Calu3 (cell line): ENCODE measurements at regions not wholly inside any gene's neighbourhood (a gene's known extent, or its start where the extent isn't known, plus 50 kb on each side); places are given as distances from the start of the nearest gene placed in this dataset.

Source experiments
- BruUV-seq: library from RNA; stranded (reverse); fragments of 400-500 nt; replicated peaks from 2 replicates; lab custom pipeline; 2021; lab: Mats Ljungman, UMichigan
- CTCF ChIA-PET: fragments of 300-600 bp; sonication (Branson Sonifier 250); formaldehyde crosslinking; loops from one replicate; lab custom pipeline; 2022; ENCODE audit warnings: antibody characterized with exemption; lab: Charles Lee
- DNase-seq: peaks from one replicate; pipeline ENCODE4 v3.0.0; 2022
- H3K27ac Mint-ChIP-seq: one replicate; pipeline ENCODE4 v1.8.0; 2022; ENCODE audit warnings: mixed read lengths; ENCODE audit not compliant: unreplicated experiment
- H3K27me3 Mint-ChIP-seq: one replicate; pipeline ENCODE4 v1.8.0; 2022; ENCODE audit warnings: mixed read lengths; ENCODE audit not compliant: unreplicated experiment
- H3K36me3 Mint-ChIP-seq: one replicate; pipeline ENCODE4 v1.8.0; 2022; ENCODE audit warnings: mild to moderate bottlenecking, moderate library complexity, mixed read lengths; ENCODE audit not compliant: insufficient read depth, unreplicated experiment
- H3K4me1 Mint-ChIP-seq: one replicate; pipeline ENCODE4 v1.8.0; 2022; ENCODE audit warnings: mild to moderate bottlenecking, low read depth, mixed read lengths; ENCODE audit not compliant: unreplicated experiment
- H3K4me3 Mint-ChIP-seq: one replicate; pipeline ENCODE4 v1.8.0; 2022; ENCODE audit warnings: mild to moderate bottlenecking, low read depth, moderate library complexity, mixed read lengths; ENCODE audit not compliant: unreplicated experiment
- H3K9me3 Mint-ChIP-seq: one replicate; pipeline ENCODE4 v1.8.0; 2022; ENCODE audit warnings: low read depth, mixed read lengths; ENCODE audit not compliant: unreplicated experiment
- intact Hi-C: fragments of 100-400 bp; cut with micrococcal nuclease; formaldehyde crosslinking; loops from one replicate; pipeline ENCODE4 v1.10.0; 2022; ENCODE audit not compliant: unreplicated experiment
- TF ChIP-seq, protein P1 (sequence below): fragments of 200-600 bp; IDR thresholded peaks from one replicate; pipeline ENCODE4 v1.8.0; 2022; ENCODE audit warnings: antibody characterized with exemption; ENCODE audit not compliant: unreplicated experiment

- CTCF ChIA-PET, result no interaction called here
- intact Hi-C loops, result no loop called here
- H3K9me3 Mint-ChIP-seq, result peaks cover 6% of the 10 kb centered on the region
- H3K27me3 Mint-ChIP-seq, result no peaks in the 10 kb centered on the region
- H3K36me3 Mint-ChIP-seq, result no peaks in the 10 kb centered on the region
- TF ChIP-seq, protein P1, sequence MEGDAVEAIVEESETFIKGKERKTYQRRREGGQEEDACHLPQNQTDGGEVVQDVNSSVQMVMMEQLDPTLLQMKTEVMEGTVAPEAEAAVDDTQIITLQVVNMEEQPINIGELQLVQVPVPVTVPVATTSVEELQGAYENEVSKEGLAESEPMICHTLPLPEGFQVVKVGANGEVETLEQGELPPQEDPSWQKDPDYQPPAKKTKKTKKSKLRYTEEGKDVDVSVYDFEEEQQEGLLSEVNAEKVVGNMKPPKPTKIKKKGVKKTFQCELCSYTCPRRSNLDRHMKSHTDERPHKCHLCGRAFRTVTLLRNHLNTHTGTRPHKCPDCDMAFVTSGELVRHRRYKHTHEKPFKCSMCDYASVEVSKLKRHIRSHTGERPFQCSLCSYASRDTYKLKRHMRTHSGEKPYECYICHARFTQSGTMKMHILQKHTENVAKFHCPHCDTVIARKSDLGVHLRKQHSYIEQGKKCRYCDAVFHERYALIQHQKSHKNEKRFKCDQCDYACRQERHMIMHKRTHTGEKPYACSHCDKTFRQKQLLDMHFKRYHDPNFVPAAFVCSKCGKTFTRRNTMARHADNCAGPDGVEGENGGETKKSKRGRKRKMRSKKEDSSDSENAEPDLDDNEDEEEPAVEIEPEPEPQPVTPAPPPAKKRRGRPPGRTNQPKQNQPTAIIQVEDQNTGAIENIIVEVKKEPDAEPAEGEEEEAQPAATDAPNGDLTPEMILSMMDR, result no peak
- H3K4me1 Mint-ChIP-seq, result no peaks in the 10 kb centered on the region
- H3K27ac Mint-ChIP-seq, result no peak overlapping the region
- no TSS peak for BruUV-seq
- DNase-seq, result no peak
- no peak overlapping the region for H3K4me3 Mint-ChIP-seq
Observed at GRCh38 chr5:56624751-56625150, 190.6 kb upstream of the MAP3K1 start.

DNA sequence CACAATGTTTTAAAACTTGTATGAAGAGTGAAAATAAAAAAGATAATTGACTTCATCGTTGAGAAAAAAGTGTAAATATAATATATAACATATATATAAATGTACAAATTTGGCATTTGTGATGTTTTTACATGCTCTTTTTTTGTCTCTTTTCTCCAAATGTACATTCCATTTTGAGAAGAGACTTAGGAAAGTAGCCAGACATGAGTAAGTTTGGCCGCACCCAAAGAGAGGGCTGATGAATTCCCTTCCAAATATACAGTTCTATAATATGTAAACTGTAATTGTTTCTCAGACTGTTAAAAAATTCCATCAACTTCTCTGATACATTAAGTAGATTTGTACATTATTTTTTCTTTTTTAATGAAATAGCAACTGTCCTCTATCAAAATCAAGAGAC is 193.2 kb upstream of the MAP3K1 start:
- Mint-ChIP-seq H3K27me3 (no peaks in the 10 kb centered on the region), H3K4me1 (peaks cover 2% of the 10 kb centered on the region), H3K9me3 (peaks cover 3% of the 10 kb centered on the region), H3K36me3 (no peaks in the 10 kb centered on the region), H3K4me3 (no peak overlapping the region), H3K27ac (peak overlapping the region; percentile 24)
- intact Hi-C loops, result no loop called here
- DNase-seq, result no peak
- BruUV-seq, result no TSS peak
- CTCF ChIA-PET, result no interaction called here
- TF ChIP-seq, protein P1, result no peak

- BruUV-seq, result no TSS peak
- Mint-ChIP-seq H3K9me3 (peaks cover 5% of the 10 kb centered on the region), H3K4me1 (peaks cover 12% of the 10 kb centered on the region), H3K36me3 (no peaks in the 10 kb centered on the region), H3K27ac (peak overlapping the region; percentile 24), H3K4me3 (no peak overlapping the region), H3K27me3 (no peaks in the 10 kb centered on the region)
- DNase-seq, result no peak
- CTCF ChIA-PET, result no interaction called here
- intact Hi-C loops, result no loop called here
- TF ChIP-seq, protein P1, result no peak
Observed at GRCh38 chr5:56620903-56621677, 194.3 kb upstream of the MAP3K1 start.

DNA sequence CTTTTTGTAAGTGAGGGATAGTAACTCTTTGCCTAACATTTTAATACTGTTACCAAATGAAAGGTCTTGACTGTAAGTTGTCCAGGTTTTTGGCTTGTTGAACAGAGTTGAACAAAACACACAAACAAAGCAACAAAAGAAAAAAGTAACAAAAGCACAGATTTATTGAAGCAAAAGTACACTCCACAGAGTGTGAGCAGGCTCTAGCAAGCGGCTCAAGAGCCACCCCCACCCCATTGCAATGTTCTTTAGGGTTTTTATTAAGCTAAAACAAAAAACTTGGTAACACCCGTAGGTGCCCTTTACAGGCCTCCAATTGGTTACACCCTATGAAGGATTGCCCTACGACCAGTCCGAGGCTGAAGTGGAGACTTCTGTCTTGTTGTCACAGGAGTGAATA is 197.4 kb upstream of the MAP3K1 start:
- Mint-ChIP-seq H3K27ac (no peak overlapping the region), H3K9me3 (peaks cover 7% of the 10 kb centered on the region), H3K4me3 (no peak overlapping the region), H3K36me3 (no peaks in the 10 kb centered on the region), H3K4me1 (peaks cover 30% of the 10 kb centered on the region), H3K27me3 (no peaks in the 10 kb centered on the region)
- no peak for DNase-seq
- TF ChIP-seq, protein P1, result no peak
- no TSS peak for BruUV-seq
- CTCF ChIA-PET, result interaction anchor here (0.6 kb wide), 1 partner anchor 601 kb away, joined by 5 read pairs; no protein-coding TSS in a partner anchor
- intact Hi-C loops, result no loop called here
